ENCODE measurements at regions not wholly inside any gene's neighbourhood (a gene's known extent, or its start where the extent isn't known, plus 50 kb on each side); places are given as distances from the start of the nearest gene placed in this dataset.

GRCh38 chr7:106382129-106382528 is 97.3 kb upstream of the NAMPT start:
- Mint-ChIP-seq H3K9me3 (ENCODE audit: low read depth) (peaks cover 3% of the 10 kb centered on the region), H3K36me3 (ENCODE audit: low read depth) (peaks cover 2% of the 10 kb centered on the region), H3K4me3 (ENCODE audit: unreplicated experiment) (no peak overlapping the region), H3K27ac (ENCODE audit: unreplicated experiment) (no peak overlapping the region), H3K4me1 (ENCODE audit: low read depth) (no peaks in the 10 kb centered on the region), H3K27me3 (ENCODE audit: low read depth) (peaks cover 14% of the 10 kb centered on the region)
- no peak for DNase-seq (ENCODE audit: low spot score)
- no peak for TF ChIP-seq CTCF (IDR thresholded peaks at IDR 0.05)

GRCh38 chr7:106381252-106381651 is 96.5 kb upstream of the NAMPT start:
- peaks cover 2% of the 10 kb centered on the region for H3K9me3 Mint-ChIP-seq (ENCODE audit: low read depth)
- peaks cover 14% of the 10 kb centered on the region for H3K27me3 Mint-ChIP-seq (ENCODE audit: low read depth)
- H3K4me1 Mint-ChIP-seq (ENCODE audit: low read depth): no peaks in the 10 kb centered on the region

GRCh38 chr7:106377847-106378361 is 93.1 kb upstream of the NAMPT start:
- TF ChIP-seq CTCF (IDR thresholded peaks at IDR 0.05): no peak
- H3K9me3 Mint-ChIP-seq (ENCODE audit: low read depth): no peaks in the 10 kb centered on the region
- H3K4me1 Mint-ChIP-seq (ENCODE audit: low read depth): no peaks in the 10 kb centered on the region
- H3K4me3 Mint-ChIP-seq (ENCODE audit: unreplicated experiment): no peak overlapping the region
- DNase-seq (ENCODE audit: low spot score): no peak
- H3K27ac Mint-ChIP-seq (ENCODE audit: unreplicated experiment): no peak overlapping the region
- H3K27me3 Mint-ChIP-seq (ENCODE audit: low read depth): peaks cover 12% of the 10 kb centered on the region
- no peaks in the 10 kb centered on the region for H3K36me3 Mint-ChIP-seq (ENCODE audit: low read depth)

More at GRCh38 chr7:106381252-106381651, 96.5 kb upstream of the NAMPT start:
- DNase-seq (ENCODE audit: low spot score): no peak
- TF ChIP-seq CTCF (IDR thresholded peaks at IDR 0.05): no peak
- Mint-ChIP-seq H3K4me3 (ENCODE audit: unreplicated experiment) (no peak overlapping the region), H3K27ac (ENCODE audit: unreplicated experiment) (no peak overlapping the region), H3K36me3 (ENCODE audit: low read depth) (peaks cover 2% of the 10 kb centered on the region)

GRCh38 chr7:106376026-106376799 is 91.4 kb upstream of the NAMPT start:
- Mint-ChIP-seq H3K4me1 (ENCODE audit: low read depth) (no peaks in the 10 kb centered on the region), H3K9me3 (ENCODE audit: low read depth) (no peaks in the 10 kb centered on the region), H3K27ac (ENCODE audit: unreplicated experiment) (no peak overlapping the region), H3K36me3 (ENCODE audit: low read depth) (no peaks in the 10 kb centered on the region), H3K4me3 (ENCODE audit: unreplicated experiment) (no peak overlapping the region), H3K27me3 (ENCODE audit: low read depth) (peaks cover 12% of the 10 kb centered on the region)
- no peak for TF ChIP-seq CTCF (IDR thresholded peaks at IDR 0.05)
- DNase-seq (ENCODE audit: low spot score): no peak

- no peak for DNase-seq (ENCODE audit: low spot score)
- peaks cover 6% of the 10 kb centered on the region for H3K27me3 Mint-ChIP-seq (ENCODE audit: low read depth)
- no peak overlapping the region for H3K27ac Mint-ChIP-seq (ENCODE audit: unreplicated experiment)
- TF ChIP-seq CTCF (IDR thresholded peaks at IDR 0.05): no peak
- no peaks in the 10 kb centered on the region for H3K36me3 Mint-ChIP-seq (ENCODE audit: low read depth)
- no peak overlapping the region for H3K4me3 Mint-ChIP-seq (ENCODE audit: unreplicated experiment)
- no peaks in the 10 kb centered on the region for H3K4me1 Mint-ChIP-seq (ENCODE audit: low read depth)
- H3K9me3 Mint-ChIP-seq (ENCODE audit: low read depth): no peaks in the 10 kb centered on the region
Observed at GRCh38 chr7:106375499-106375898, 90.7 kb upstream of the NAMPT start.
